ENCODE measurements at regions not wholly inside any gene's neighbourhood (a gene's known extent, or its start where the extent isn't known, plus 50 kb on each side); places are given as distances from the start of the nearest gene placed in this dataset.

DNA sequence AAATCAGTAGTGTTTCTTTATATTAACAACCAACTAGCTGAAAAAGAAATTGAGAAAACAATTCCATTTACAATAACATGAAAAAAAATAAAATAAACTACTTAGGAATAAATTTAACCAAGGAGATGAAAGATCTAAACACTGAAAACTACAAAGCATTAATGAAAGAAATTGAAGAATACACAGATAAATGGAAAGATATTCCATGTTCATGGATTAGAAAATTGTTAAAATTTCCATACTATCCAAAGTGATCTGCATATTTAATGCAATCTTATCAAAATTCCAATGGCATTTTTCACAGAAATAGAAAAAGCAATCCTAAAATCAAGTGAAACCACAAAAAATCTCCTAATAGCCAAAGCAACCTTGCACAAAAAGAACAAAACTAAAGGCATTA is 320.2 kb upstream of the GRAMD2B start:
- CTCF ChIA-PET: no interaction called here
- TF ChIP-seq, protein P1, sequence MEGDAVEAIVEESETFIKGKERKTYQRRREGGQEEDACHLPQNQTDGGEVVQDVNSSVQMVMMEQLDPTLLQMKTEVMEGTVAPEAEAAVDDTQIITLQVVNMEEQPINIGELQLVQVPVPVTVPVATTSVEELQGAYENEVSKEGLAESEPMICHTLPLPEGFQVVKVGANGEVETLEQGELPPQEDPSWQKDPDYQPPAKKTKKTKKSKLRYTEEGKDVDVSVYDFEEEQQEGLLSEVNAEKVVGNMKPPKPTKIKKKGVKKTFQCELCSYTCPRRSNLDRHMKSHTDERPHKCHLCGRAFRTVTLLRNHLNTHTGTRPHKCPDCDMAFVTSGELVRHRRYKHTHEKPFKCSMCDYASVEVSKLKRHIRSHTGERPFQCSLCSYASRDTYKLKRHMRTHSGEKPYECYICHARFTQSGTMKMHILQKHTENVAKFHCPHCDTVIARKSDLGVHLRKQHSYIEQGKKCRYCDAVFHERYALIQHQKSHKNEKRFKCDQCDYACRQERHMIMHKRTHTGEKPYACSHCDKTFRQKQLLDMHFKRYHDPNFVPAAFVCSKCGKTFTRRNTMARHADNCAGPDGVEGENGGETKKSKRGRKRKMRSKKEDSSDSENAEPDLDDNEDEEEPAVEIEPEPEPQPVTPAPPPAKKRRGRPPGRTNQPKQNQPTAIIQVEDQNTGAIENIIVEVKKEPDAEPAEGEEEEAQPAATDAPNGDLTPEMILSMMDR (IDR thresholded peaks at IDR 0.05; ENCODE audit: control extremely low read depth, extremely low read depth, low read depth, missing control alignments): no peak

DNA sequence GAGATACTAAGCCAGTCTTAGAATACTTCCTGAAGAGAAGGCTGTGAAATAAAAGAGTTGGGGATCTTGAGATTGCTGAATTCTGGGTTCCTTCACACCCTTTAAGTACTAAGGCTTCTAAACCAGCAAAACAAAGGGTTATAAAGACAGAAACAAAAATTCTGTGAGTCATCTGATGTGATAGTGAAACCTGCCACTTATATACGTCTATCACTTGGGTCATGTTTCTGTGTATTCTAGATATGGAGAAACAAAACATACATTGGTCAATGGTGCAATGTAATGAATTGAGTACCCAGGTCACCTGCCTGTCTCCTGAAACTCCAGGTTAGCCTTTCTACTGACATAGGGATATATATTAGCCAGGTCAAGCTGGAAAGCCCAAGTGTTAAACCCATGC is 319.3 kb upstream of the GRAMD2B start:
- POLR2A ChIA-PET: no interaction called here
- TF ChIP-seq, protein P1 (IDR thresholded peaks at IDR 0.05; ENCODE audit: control extremely low read depth, extremely low read depth, low read depth, missing control alignments): no peak
- CTCF ChIA-PET: no interaction called here
- no peak for DNase-seq (ENCODE audit: extremely low spot score)

More for the DNA sequence above, 320.2 kb upstream of the GRAMD2B start:
- DNase-seq (ENCODE audit: extremely low spot score): no peak
- POLR2A ChIA-PET: no interaction called here

DNA sequence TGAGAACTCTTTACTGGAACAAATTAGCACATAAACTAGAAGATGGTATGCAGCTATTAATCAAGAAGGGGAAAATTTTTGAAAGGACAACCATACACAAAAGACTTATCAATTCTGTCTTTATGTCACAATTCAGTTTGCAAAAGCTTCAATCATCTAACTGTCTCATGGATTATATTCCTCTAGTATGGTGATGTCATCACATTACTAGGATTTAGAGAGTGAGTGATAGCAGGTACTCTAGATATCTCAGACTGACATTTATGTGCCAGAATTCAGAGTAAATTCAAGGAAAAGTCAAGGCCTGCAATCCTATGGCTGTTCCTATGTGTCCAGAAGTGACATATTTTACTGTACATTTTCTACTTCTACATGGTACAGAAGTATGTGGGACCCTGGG is 318.9 kb upstream of the GRAMD2B start:
- ChIA-PET CTCF (interaction anchor here (1.0 to 1.1 kb wide), 2 partner anchors 13 to 21 kb away, joined by 3 read pairs; no protein-coding TSS in a partner anchor), POLR2A (no interaction called here)
- DNase-seq (ENCODE audit: extremely low spot score): no peak
- TF ChIP-seq, protein P1 (IDR thresholded peaks at IDR 0.05; ENCODE audit: control extremely low read depth, extremely low read depth, low read depth, missing control alignments): no peak

DNA sequence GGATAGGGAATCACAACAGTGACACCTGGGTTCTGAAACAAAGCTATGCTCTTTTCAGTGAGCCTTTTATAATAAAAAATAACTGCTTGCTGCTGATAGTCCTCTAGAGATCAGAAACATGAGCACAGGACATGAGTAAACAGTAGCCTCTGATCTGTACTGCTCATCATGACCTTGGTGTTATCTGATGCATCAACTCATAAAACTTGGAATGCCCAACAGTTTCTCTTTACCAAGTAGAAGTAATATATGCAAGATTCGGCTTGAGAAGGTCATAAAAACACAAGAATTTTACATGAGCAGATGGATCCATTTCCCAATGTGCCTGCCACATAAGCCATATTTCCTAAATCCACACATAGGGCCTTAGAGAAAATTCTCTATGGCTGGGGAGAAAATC is 318.3 kb upstream of the GRAMD2B start:
- POLR2A ChIA-PET: no interaction called here
- DNase-seq (ENCODE audit: extremely low spot score): no peak
- CTCF ChIA-PET: interaction anchor here (1.0 to 1.1 kb wide), 2 partner anchors 13 to 20 kb away, joined by 3 read pairs; no protein-coding TSS in a partner anchor

GRCh38 chr5:126106029-126106428 is 317.2 kb upstream of the GRAMD2B start:
- no peak for DNase-seq (ENCODE audit: extremely low spot score)
- ChIA-PET CTCF (no interaction called here), POLR2A (no interaction called here)
- TF ChIP-seq, protein P1 (IDR thresholded peaks at IDR 0.05; ENCODE audit: control extremely low read depth, extremely low read depth, low read depth, missing control alignments): no peak

More for the DNA sequence above, 318.3 kb upstream of the GRAMD2B start:
- TF ChIP-seq, protein P1 (IDR thresholded peaks at IDR 0.05; ENCODE audit: control extremely low read depth, extremely low read depth, low read depth, missing control alignments): no peak

DNA sequence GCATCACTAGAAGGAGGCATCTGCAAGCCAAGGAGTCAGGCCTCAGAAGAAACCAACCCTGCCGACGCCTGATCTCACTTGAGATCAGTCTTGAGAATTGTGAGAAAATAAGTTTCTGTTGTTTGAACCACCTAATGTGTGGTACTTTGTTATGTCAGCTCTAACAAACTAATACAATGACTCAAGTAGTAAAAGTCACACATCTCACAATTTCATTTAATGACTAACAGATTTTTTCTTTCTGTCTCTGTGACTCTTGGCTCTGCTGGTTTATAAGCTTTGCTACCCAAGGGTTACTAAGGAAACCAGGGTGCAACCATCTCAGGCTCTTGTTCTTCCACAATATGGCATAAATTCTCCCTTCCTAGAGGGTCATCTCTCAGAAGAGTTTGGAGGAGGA is 315.8 kb upstream of the GRAMD2B start:
- TF ChIP-seq, protein P1 (IDR thresholded peaks at IDR 0.05; ENCODE audit: control extremely low read depth, extremely low read depth, low read depth, missing control alignments): no peak
- CTCF ChIA-PET: no interaction called here
- no peak for DNase-seq (ENCODE audit: extremely low spot score)
- POLR2A ChIA-PET: no interaction called here

GRCh38 chr5:126108470-126108869 is 314.7 kb upstream of the GRAMD2B start:
- DNase-seq (ENCODE audit: extremely low spot score): no peak
- POLR2A ChIA-PET: no interaction called here
- CTCF ChIA-PET: no interaction called here
- TF ChIP-seq, protein P1 (IDR thresholded peaks at IDR 0.05; ENCODE audit: control extremely low read depth, extremely low read depth, low read depth, missing control alignments): no peak

All from GM10248 (cell line).